T-helper 9 cell (primary cell): ENCODE measurements at regions not wholly inside any gene's neighbourhood (a gene's known extent, or its start where the extent isn't known, plus 50 kb on each side); places are given as distances from the start of the nearest gene placed in this dataset.

Experiments
- DNase-seq: peaks from one replicate; pipeline ENCODE4 v3.0.0-alpha.2; 2020

GRCh38 chr7:112880818-112881418 lies 90.7 kb upstream of the TMEM168 start:
- no peak for DNase-seq

DNA sequence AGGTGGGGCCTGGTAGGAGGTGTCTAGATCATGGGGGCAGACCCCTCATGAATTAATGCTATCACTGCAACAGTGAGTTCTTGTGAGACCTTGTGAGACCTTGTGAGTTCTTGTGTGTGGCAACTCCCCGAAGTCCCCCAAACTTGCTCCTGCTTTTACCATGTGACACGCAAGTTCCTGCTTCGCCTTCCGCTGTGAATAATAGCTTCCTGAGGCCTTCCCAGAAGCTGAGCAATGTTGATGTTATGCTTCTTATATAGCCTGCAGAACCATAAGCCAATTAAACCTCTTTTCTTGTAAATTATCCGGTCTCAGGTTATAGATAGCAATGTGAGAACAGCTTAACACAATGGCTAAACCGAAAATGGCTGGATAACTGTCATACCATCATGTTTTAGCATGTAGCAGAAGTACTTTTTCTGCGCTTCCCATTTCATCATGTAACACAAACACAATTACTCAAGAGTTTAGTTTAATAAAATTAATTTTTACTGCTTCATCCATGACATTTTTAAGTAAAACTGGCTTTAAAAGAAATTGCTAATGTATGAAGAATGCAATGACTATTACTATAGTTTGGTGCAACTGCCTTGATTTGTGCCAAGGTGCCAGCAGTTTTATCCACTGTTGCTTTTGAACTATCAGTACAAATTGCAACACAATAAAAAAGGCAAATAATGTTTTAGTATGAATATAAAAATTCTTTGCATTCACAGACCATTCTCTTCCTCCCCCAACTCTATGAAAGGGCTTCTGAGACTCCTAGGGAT lies 87.7 kb upstream of the TMEM168 start:
- DNase-seq, result no peak

- DNase-seq, result no peak
Observed at GRCh38 chr7:112876877-112877276, 86.7 kb upstream of the TMEM168 start.

DNA sequence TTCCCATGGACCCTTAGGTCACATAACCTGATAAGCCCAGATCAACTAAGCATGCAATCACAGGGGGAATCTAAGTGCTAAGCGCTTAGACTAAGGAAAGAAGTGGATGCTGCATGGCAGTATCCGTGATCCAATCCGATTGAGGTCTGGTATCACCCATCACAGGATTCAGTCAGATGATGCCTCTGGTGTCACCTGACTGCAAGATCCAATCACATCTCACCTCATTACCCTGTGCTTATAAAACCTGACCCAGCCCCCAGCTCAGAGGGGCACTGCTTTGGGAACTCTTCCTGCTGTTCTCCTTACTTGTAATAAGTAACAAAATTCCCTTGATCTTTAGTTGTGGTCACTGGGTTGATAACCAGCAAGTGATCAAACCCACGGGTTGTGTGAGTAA lies 84.7 kb upstream of the TMEM168 start:
- no peak for DNase-seq

GRCh38 chr7:112873831-112874553 lies 83.8 kb upstream of the TMEM168 start:
- DNase-seq, result no peak

DNA sequence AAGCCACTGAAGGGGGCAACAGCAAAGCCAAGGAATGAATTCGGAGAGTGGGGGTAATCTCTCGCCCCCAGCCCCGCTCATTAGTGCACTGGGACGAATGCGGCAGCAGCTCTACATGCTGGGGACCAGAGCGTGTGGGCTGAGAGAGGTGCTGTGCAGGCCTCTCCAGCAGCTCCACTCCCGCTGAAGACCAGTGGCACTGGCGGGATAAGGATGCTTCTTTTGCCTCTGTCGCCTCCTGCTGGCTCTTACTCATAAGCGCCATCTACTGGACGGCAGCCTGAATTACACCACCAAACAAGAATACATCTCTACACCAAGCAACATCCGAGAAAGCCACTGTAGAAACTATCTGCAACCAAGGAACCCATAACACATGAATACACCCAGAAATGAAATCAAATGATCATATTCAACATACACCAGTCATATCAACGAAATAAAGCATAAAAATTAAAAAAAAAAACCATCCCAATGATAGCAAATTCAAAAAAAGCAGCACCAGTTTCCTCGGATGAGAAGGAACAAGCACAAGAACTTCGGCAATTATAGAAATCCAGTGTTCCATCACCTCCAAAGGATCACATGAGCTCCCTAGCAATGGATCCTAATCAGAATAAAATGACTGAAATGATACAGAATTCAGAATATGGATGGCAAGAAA lies 79.0 kb upstream of the TMEM168 start:
- peak; percentile 29 for DNase-seq

DNA sequence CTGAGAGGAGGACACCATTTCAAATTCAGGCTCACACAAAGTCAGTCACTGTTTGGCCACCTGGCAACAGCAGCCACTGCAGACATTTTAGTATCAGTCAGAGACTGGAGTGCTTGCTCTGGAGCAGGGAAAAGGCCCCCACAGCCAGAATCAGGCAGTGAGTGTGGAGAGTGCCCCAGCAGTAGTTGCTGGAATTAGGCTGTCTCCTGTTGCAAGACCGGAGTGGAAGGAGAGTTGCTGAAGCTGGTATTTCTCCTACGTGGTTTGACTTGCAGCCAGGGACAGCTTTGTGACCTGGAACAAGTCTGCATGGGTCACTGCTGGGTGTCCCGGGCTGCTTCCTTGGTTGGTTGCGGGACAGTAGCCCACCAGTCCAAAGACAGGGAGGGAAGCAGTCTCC lies 78.4 kb upstream of the TMEM168 start:
- DNase-seq, result no peak

DNA sequence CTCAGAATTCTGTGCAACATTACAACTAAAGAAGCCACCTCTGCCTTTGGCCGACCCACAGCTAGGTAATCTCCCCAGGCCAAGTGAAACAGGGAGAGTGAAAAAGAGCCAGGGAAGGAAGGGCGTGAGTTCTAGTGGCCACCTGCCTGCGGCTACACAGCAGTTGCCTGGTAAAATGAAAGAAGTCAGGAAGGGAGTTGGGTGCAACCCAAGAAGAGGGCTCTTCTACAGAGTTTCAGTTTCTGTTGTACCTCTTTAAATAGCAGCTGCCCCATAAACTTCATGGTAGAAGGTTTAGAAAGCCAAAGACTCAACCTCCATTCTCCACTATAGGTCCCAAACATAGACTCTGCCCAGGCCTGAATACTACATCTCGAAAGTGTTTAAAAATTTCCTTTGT lies 76.2 kb upstream of the TMEM168 start:
- no peak for DNase-seq

- no peak for DNase-seq
Observed at GRCh38 chr7:112864380-112864779, 74.2 kb upstream of the TMEM168 start.

DNA sequence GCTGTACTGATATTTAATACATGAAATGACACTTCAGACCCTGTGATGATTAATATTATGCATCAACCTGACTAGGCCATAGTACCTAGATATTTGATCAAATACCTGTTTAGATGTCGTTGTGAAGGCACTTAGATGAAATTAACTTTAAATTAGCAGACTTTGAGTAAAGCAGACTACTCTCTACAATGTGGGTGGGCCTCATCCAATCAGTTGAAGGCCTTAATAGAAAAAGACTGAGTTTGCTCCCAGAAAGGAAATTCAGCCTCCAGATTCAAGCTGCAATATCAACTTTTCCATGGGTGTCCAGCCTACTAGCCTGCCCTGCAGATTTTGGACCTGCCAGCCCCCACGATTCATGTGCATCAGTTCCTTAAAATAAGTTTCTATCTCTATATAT lies 68.6 kb upstream of the TMEM168 start:
- no peak for DNase-seq

DNA sequence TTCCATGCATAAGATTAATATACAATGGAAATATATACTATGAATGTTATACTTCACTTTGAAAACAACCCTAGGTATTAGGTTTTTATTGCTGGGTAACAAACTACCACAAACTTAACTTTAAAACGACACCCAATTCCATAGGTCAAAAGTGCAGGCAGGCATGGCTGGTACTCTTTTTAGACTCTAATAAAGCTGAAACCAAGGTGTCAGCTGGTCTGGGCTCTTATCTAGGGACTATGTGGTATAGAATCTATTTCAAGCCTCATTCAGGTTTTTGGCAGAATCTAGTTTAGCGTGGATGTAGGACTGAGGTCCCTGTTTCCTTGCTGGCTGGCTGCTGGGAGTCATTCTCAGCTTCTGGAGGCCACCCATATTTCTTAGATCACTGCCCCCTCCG lies 65.0 kb upstream of the TMEM168 start:
- no peak for DNase-seq

- DNase-seq, result no peak
Observed at GRCh38 chr7:112854169-112854568, 64.0 kb upstream of the TMEM168 start.

GRCh38 chr7:112853422-112853821 lies 63.2 kb upstream of the TMEM168 start:
- DNase-seq, result no peak

GRCh38 chr7:112843151-112843550 lies 53.0 kb upstream of the TMEM168 start:
- no peak for DNase-seq
